ENCODE measurements at regions not wholly inside any gene's neighbourhood (a gene's known extent, or its start where the extent isn't known, plus 50 kb on each side); places are given as distances from the start of the nearest gene placed in this dataset.

- DNase-seq (ENCODE audit: low read depth in 2 of 2) = no peak
These were observed 533.6 kb downstream of the BNC2 start for GRCh38 chr9:16336833-16337232.

GRCh38 chr9:16337322-16338029, 533.0 kb downstream of the BNC2 start:
- DNase-seq (ENCODE audit: low read depth in 2 of 2) = no peak

- DNase-seq (ENCODE audit: low read depth in 2 of 2) = no peak
These were observed 529.3 kb downstream of the BNC2 start for GRCh38 chr9:16341177-16341576.

GRCh38 chr9:16342246-16343020, 528.0 kb downstream of the BNC2 start:
- no peak for DNase-seq (ENCODE audit: low read depth in 2 of 2)

DNA sequence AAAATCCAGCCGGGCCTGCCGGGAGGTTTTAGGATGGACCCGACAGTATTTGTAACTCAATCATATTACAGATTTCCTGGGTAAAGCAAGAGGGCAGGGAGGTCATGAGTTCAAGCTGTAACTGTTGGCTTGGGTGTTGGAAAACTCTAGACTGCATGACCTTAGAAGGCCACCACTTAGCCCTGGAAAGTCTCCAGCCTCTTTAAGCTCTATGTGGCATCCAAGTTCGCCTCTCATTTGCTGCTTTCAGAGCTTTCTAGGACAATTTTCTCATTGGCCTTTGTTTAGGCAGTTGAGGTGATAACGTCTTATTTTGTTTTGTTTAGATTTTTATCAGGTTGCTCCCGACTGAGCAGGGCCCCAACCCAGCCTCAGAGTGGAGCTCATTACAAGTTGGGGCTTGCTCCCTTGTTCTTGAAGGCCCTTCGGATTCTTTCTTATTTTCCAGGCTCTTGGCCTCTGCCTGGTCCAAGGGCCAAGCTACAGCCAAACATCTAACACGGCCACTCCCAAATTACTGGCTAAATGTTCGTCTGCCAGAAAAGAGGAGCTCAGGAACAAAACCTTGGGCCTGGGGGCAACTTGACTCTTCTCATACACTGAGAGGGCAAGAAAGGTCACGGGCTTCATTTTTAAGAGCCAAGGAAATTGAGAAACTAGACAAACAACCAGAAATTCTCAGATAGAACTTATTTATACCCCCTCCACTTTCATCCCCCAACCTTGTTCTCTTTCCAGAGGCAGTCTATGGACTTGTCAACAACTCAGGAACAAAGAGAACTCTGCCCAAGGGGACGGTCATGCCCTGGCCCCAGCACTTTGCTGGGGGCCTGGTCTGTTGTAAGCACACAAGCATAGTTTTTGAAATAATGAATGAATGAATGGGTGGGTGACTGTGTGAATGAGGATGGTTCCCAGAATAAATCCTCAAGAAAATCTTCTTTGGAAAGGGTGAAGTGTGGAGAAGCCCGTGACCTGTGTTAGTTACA, 526.9 kb downstream of the BNC2 start:
- DNase-seq (ENCODE audit: low read depth in 2 of 2) = no peak

DNA sequence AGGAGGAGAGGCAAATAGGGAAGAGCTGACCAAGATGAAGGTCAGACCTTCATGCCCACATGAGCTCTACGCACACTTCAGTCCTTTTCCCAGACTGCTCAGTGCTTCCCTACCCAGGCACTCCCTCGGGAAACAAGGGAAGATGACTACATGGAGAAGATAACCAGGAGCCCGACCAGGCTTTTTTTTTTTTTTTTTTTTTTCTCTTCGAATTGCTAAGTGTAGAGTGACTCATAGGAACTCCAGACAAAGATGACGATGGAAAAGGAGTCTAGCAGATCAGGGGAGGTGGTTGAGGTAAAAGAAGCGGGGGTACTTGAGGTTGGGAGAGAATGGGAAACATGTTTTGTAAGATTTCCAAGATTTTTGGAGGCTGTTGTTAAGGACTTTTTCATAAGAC, 526.1 kb downstream of the BNC2 start:
- DNase-seq (ENCODE audit: low read depth in 2 of 2) = no peak

- DNase-seq (ENCODE audit: low read depth in 2 of 2) = no peak
These were observed 524.6 kb downstream of the BNC2 start for GRCh38 chr9:16345902-16346301.

GRCh38 chr9:16347886-16348285, 522.6 kb downstream of the BNC2 start:
- no peak for DNase-seq (ENCODE audit: low read depth in 2 of 2)

DNA sequence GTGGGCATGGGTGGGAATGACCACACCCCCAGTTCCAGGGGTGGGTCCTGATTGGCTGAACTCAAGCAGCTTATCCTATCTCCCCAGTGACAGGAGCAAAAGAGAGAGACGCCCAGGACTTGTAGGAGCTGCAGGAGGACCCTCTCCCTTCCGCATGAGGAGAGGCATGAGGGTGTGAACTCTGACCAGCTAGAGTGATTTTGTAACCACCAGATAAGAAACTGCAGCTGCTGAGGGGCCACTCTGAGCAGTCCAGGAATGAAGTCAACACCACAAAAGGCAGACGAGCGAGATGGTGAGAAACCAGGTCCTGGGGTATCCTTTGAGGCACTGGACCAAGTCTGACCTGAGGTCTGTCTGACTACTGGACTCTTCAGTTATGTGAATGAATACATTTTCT, 521.9 kb downstream of the BNC2 start:
- no peak for DNase-seq (ENCODE audit: low read depth in 2 of 2)

DNA sequence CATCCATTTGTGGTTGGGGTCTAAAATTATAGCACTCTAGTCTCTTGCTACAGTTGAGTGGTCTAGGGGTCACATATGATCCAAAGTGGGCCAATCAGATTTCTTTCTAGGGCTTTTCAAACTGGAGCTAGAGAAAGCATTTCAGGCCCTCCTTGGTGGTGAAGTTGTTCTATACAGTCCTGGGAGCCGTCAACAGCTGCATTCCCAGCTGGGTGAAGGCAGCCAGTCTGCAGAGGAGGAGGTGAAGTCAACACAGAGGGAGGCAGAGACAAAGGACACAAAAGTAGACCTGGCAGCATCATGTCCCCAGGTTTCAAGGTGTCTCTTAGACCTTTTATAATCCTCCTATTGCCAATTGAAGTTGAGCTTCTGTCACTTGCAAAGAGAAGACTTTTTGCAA, 518.2 kb downstream of the BNC2 start:
- no peak for DNase-seq (ENCODE audit: low read depth in 2 of 2)

DNA sequence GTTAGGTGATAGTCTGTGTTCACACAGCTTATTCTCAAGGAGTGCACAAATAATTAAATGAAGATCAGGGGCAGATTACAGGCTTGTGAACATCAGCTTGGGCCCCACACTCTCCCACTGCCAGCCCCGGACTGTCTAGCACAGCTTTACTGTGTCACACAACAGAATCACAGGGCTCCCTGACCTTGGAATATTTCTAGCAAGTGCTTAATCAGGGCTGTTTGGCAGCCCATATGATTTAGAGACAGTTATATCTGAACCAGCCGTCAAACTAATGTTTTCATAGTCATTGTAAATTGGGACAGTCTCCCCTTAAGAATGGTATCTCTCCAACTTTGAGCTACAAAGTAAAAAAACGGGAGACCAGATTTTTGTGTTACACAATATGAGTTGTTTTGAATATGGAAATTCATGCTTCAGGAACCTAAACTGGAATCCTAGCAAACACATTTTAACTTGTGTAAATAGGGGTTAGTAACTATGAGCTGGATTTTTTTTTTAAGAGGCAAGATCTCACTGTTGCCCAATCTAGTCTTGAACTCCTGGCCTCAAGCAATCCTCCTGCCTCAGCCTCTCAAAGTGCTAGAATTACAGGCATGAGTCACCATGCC, 517.6 kb downstream of the BNC2 start:
- DNase-seq (ENCODE audit: low read depth in 2 of 2) = no peak

GRCh38 chr9:16356196-16356765, 514.2 kb downstream of the BNC2 start:
- DNase-seq (ENCODE audit: low read depth in 2 of 2) = no peak

DNA sequence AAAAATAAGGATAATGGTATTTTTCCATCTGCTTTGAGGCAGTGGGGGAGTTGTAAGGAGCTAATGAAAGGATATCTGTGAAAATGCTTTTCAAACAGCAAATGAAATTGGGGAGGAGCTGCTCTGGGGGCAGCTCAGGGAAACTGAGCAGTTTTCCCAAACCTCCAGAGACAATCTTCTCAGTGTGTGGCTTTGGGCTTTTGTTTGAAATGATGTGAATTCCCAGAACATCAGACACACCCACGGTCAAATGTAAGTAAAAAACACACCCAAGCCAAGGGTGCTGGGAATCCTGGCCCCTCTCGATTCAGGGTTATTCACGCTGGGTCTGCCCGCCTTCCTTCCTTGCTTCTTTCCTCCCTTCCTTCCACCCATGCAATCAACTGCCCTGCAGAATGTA, 512.6 kb downstream of the BNC2 start:
- no peak for DNase-seq (ENCODE audit: low read depth in 2 of 2)

GRCh38 chr9:16358751-16359150, 511.7 kb downstream of the BNC2 start:
- no peak for DNase-seq (ENCODE audit: low read depth in 2 of 2)
